ENCODE measurements at regions not wholly inside any gene's neighbourhood (a gene's known extent, or its start where the extent isn't known, plus 50 kb on each side); places are given as distances from the start of the nearest gene placed in this dataset.

DNA sequence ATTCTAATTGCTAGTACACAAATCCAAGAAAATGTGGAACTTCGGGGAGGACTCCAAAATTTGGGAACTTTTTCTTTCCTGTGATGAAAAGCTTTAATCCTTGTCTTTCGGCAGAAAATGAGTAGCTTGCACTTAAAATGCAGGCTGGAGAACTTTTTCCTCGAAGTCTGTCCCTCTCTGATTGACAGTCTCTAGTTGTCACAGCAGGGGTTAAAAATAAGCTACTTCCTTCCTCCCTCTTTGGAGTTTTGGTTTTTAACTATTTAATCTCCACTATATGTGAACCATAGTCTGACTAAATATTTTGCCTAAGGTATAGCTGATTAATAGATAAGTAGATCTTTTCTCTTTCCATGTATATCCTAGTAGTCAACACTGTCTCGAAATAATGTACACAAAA, 66.8 kb upstream of the MBOAT1 start:
- Mint-ChIP-seq H3K4me1 (peaks cover 17% of the 10 kb centered on the region), H3K4me3 (no peak overlapping the region), H3K27ac (no peak overlapping the region), H3K27me3 (ENCODE audit: insufficient read depth, low read depth, poor library complexity) (peaks cover 4% of the 10 kb centered on the region), H3K36me3 (ENCODE audit: low read depth) (no peaks in the 10 kb centered on the region), H3K9me3 (no peaks in the 10 kb centered on the region; the same call in 2 of the 3 replicates)
- Histone ChIP-seq H3K27me3 (ENCODE audit: insufficient read depth) (no peaks in the 10 kb centered on the region), H3K36me3 (ENCODE audit: insufficient read depth) (no peaks in the 10 kb centered on the region), H3K4me1 (ENCODE audit: insufficient read depth) (peaks cover 6% of the 10 kb centered on the region; the same call in 1 of the 2 replicates), H3K4me3 (no peak overlapping the region), H3F3A (replicated peaks; ENCODE audit: low read depth) (no peaks in the 10 kb centered on the region), H3K4me2 (no peak overlapping the region), H2AFZ (0 out of 2 replicates have a peak overlapping the region, but pooled peaks have one; percentile 24), H3K79me2 (replicated peaks; ENCODE audit: insufficient read depth) (no peaks in the 10 kb centered on the region), H4K20me1 (replicated peaks; ENCODE audit: insufficient read depth) (no peaks in the 10 kb centered on the region), H3K9me2 (ENCODE audit: insufficient read depth) (no peaks in the 10 kb centered on the region), H3K27ac (ENCODE audit: low read depth) (no peak overlapping the region)
- no peak for ATAC-seq
- no peak for TF ChIP-seq ZNF114 (CRISPR knock-in tag; IDR thresholded peaks at IDR 0.05)
- DNase-seq (ENCODE audit: low spot score), result no peak

DNA sequence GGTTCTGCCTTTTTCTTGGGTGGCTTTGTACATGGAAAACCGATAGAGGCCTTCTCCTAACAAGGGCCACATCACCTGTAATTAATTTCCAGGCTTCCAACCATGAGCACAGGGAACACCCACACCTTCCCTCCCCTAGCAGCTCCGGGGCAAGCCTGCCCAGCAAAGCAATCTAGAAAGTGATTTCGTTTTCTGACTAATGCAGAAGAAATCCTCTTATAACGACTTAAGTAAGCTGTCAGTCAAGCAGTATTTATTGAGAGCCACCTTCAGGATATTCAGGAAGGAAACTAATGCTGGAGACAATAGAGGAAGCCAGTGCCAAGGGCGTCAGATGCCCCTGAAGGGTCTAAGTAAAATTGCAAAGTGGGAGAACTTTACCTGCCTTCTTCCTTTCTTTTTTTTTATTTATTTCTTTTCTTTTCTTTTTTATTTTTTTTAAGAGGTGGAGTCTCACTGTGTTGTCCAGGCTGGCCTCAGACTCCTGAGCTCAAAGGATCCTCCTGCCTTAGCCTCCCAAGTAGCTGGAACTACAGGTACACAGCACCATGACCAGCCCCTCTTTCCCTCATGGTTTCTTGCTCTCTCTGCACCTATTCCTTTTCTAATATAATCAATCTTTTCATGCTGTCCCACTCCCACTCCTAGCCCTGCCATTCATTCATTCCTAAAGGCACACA, 67.5 kb upstream of the MBOAT1 start:
- no peak overlapping the region for H3K4me3 Mint-ChIP-seq
- ATAC-seq (no peak), DNase-seq (ENCODE audit: low spot score) (no peak)
- no peak overlapping the region for H3K27ac Mint-ChIP-seq
- no peak overlapping the region for H2AFZ ChIP-seq
- no peaks in the 10 kb centered on the region for H3K36me3 Mint-ChIP-seq (ENCODE audit: low read depth)
- H3K27me3 ChIP-seq (ENCODE audit: insufficient read depth), result no peaks in the 10 kb centered on the region
- H3K4me1 ChIP-seq (ENCODE audit: insufficient read depth), result peaks cover 6% of the 10 kb centered on the region; the same call in 1 of the 2 replicates
- peaks cover 4% of the 10 kb centered on the region for H3K27me3 Mint-ChIP-seq (ENCODE audit: insufficient read depth, low read depth, poor library complexity)
- H3K4me3 ChIP-seq, result no peak overlapping the region
- no peaks in the 10 kb centered on the region for H3F3A ChIP-seq (replicated peaks; ENCODE audit: low read depth)
- no peaks in the 10 kb centered on the region for H3K36me3 ChIP-seq (ENCODE audit: insufficient read depth)
- H3K9me2 ChIP-seq (ENCODE audit: insufficient read depth), result no peaks in the 10 kb centered on the region; the same call in 1 of the 2 replicates
- no peak overlapping the region for H3K4me2 ChIP-seq
- no peaks in the 10 kb centered on the region for H3K79me2 ChIP-seq (replicated peaks; ENCODE audit: insufficient read depth)
- no peaks in the 10 kb centered on the region; the same call in 2 of the 3 replicates for H3K9me3 Mint-ChIP-seq
- no peak overlapping the region for H3K27ac ChIP-seq (ENCODE audit: low read depth)
- TF ChIP-seq CTCF (conservative IDR thresholded peaks at IDR 0.05; ENCODE audit: low read depth in 2 of 2) (no peak), EZH2 (IDR thresholded peaks at IDR 0.05; ENCODE audit: low read depth, unreplicated experiment) (no peak), ZNF114 (CRISPR knock-in tag; IDR thresholded peaks at IDR 0.05) (no peak), POLR2AphosphoS5 (IDR thresholded peaks at IDR 0.05; ENCODE audit: low read depth) (no peak)
- H3K4me1 Mint-ChIP-seq, result peaks cover 17% of the 10 kb centered on the region
- no peaks in the 10 kb centered on the region for H4K20me1 ChIP-seq (replicated peaks; ENCODE audit: insufficient read depth)

DNA sequence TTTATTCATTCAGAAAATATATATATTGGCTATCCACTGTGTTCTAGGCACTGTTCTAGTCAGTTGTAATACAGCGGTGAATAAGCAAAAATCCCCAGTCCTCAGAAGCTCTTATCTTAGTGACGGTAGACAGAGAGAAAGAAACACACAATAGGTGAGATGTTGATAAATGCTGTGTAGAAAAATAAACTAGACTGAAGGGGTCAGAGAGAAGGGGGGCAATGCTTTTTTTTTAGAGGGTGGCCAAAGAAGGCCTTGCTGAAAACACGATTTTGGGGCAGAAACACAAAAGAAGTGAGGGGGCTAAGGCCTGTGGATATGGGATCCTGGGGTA, 68.0 kb upstream of the MBOAT1 start:
- Histone ChIP-seq H3K27ac (ENCODE audit: low read depth) (no peak overlapping the region), H3K4me1 (ENCODE audit: insufficient read depth) (peaks cover 6% of the 10 kb centered on the region; the same call in 1 of the 2 replicates), H4K20me1 (replicated peaks; ENCODE audit: insufficient read depth) (no peaks in the 10 kb centered on the region), H3K79me2 (replicated peaks; ENCODE audit: insufficient read depth) (no peaks in the 10 kb centered on the region), H3K4me3 (no peak overlapping the region), H3K27me3 (ENCODE audit: insufficient read depth) (no peaks in the 10 kb centered on the region), H3F3A (replicated peaks; ENCODE audit: low read depth) (no peaks in the 10 kb centered on the region), H3K36me3 (ENCODE audit: insufficient read depth) (no peaks in the 10 kb centered on the region), H2AFZ (peak overlapping the region; percentile 64; the same call in 1 of the 2 replicates), H3K4me2 (no peak overlapping the region), H3K9me2 (ENCODE audit: insufficient read depth) (no peaks in the 10 kb centered on the region; the same call in 1 of the 2 replicates)
- H3K4me1 Mint-ChIP-seq, result peaks cover 17% of the 10 kb centered on the region
- no peak overlapping the region for H3K4me3 Mint-ChIP-seq
- H3K27ac Mint-ChIP-seq, result no peak overlapping the region; the same call in 1 of the 2 replicates
- ATAC-seq (no peak), DNase-seq (ENCODE audit: low spot score) (no peak)
- H3K36me3 Mint-ChIP-seq (ENCODE audit: low read depth), result no peaks in the 10 kb centered on the region
- TF ChIP-seq NANOG (IDR thresholded peaks at IDR 0.05; ENCODE audit: borderline replicate concordance) (no peak), ETS1 (IDR thresholded peaks at IDR 0.05) (no peak), ZNF331 (CRISPR knock-in tag; IDR thresholded peaks at IDR 0.05; ENCODE audit: low read depth) (no peak), POLR2AphosphoS5 (IDR thresholded peaks at IDR 0.05; ENCODE audit: low read depth) (no peak)
- TF ChIP-seq, protein P1, sequence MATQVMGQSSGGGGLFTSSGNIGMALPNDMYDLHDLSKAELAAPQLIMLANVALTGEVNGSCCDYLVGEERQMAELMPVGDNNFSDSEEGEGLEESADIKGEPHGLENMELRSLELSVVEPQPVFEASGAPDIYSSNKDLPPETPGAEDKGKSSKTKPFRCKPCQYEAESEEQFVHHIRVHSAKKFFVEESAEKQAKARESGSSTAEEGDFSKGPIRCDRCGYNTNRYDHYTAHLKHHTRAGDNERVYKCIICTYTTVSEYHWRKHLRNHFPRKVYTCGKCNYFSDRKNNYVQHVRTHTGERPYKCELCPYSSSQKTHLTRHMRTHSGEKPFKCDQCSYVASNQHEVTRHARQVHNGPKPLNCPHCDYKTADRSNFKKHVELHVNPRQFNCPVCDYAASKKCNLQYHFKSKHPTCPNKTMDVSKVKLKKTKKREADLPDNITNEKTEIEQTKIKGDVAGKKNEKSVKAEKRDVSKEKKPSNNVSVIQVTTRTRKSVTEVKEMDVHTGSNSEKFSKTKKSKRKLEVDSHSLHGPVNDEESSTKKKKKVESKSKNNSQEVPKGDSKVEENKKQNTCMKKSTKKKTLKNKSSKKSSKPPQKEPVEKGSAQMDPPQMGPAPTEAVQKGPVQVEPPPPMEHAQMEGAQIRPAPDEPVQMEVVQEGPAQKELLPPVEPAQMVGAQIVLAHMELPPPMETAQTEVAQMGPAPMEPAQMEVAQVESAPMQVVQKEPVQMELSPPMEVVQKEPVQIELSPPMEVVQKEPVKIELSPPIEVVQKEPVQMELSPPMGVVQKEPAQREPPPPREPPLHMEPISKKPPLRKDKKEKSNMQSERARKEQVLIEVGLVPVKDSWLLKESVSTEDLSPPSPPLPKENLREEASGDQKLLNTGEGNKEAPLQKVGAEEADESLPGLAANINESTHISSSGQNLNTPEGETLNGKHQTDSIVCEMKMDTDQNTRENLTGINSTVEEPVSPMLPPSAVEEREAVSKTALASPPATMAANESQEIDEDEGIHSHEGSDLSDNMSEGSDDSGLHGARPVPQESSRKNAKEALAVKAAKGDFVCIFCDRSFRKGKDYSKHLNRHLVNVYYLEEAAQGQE (IDR thresholded peaks at IDR 0.05; ENCODE audit: unreplicated experiment), result no peak
- no peaks in the 10 kb centered on the region; the same call in 2 of the 3 replicates for H3K9me3 Mint-ChIP-seq
- peaks cover 4% of the 10 kb centered on the region for H3K27me3 Mint-ChIP-seq (ENCODE audit: insufficient read depth, low read depth, poor library complexity)
